ENCODE measurements at regions not wholly inside any gene's neighbourhood (a gene's known extent, or its start where the extent isn't known, plus 50 kb on each side); places are given as distances from the start of the nearest gene placed in this dataset.

- no peak for DNase-seq
These were observed 86.2 kb downstream of the TSPAN8 start for GRCh38 chr12:71071536-71072097.

GRCh38 chr12:71070416-71071128 lies 87.2 kb downstream of the TSPAN8 start:
- no peak for DNase-seq

- no peak for DNase-seq
These were observed 88.5 kb downstream of the TSPAN8 start for GRCh38 chr12:71069311-71069710.

GRCh38 chr12:71063087-71063486 lies 94.7 kb downstream of the TSPAN8 start:
- no peak for DNase-seq

GRCh38 chr12:71061451-71061850 lies 96.3 kb downstream of the TSPAN8 start:
- no peak for DNase-seq

GRCh38 chr12:71060426-71060825 lies 97.4 kb downstream of the TSPAN8 start:
- no peak for DNase-seq

- DNase-seq, result no peak
These were observed 100.5 kb downstream of the TSPAN8 start for GRCh38 chr12:71057330-71057729.

GRCh38 chr12:71054551-71054950 lies 103.2 kb downstream of the TSPAN8 start:
- DNase-seq, result no peak

- DNase-seq, result no peak
These were observed 111.6 kb downstream of the TSPAN8 start for GRCh38 chr12:71046215-71046614.

- no peak for DNase-seq
These were observed 112.0 kb downstream of the TSPAN8 start for GRCh38 chr12:71045781-71046180.

- no peak for DNase-seq
These were observed 116.3 kb downstream of the TSPAN8 start for GRCh38 chr12:71041476-71041875.

- no peak for DNase-seq
These were observed 118.4 kb upstream of the PTPRR start for GRCh38 chr12:71038960-71039359.

GRCh38 chr12:71036526-71036925 lies 116.0 kb upstream of the PTPRR start:
- DNase-seq, result no peak

GRCh38 chr12:71032933-71033332 lies 112.4 kb upstream of the PTPRR start:
- DNase-seq, result no peak

- DNase-seq, result no peak
These were observed 108.8 kb upstream of the PTPRR start for GRCh38 chr12:71029302-71029701.

- DNase-seq, result no peak
These were observed 107.3 kb upstream of the PTPRR start for GRCh38 chr12:71027856-71028255.

- no peak for DNase-seq
These were observed 104.3 kb upstream of the PTPRR start for GRCh38 chr12:71024827-71025226.

- DNase-seq, result no peak
These were observed 103.7 kb upstream of the PTPRR start for GRCh38 chr12:71024281-71024680.

GRCh38 chr12:71021491-71021890 lies 101.0 kb upstream of the PTPRR start:
- DNase-seq, result no peak

GRCh38 chr12:71019282-71019831 lies 98.8 kb upstream of the PTPRR start:
- no peak for DNase-seq

GRCh38 chr12:71018682-71019081 lies 98.1 kb upstream of the PTPRR start:
- no peak for DNase-seq

- DNase-seq, result peak; percentile 3 to 52
These were observed 93.7 kb upstream of the PTPRR start for GRCh38 chr12:71014180-71014785.

- no peak for DNase-seq
These were observed 90.7 kb upstream of the PTPRR start for GRCh38 chr12:71011261-71011660.

- DNase-seq, result no peak
These were observed 89.6 kb upstream of the PTPRR start for GRCh38 chr12:71010143-71010479.

Data from NCI-H2081 (cell line).